KOPT-K1 (cell line): ENCODE measurements at regions not wholly inside any gene's neighbourhood (a gene's known extent, or its start where the extent isn't known, plus 50 kb on each side); places are given as distances from the start of the nearest gene placed in this dataset.

Experiments used
- H3K27ac ChIP-seq: fragments of 200-600 bp; sonication (generic); 2 replicates; pipeline ENCODE4 v1.5.1; 2016; ENCODE audit warnings: antibody characterized with exemption, mild to moderate bottlenecking, low read depth, low read length; ENCODE audit not compliant: poor library complexity, severe bottlenecking
- H3K36me3 ChIP-seq: fragments of 200-600 bp; sonication (generic); 2 replicates; pipeline ENCODE4 v1.5.1; 2017; ENCODE audit warnings: antibody characterized with exemption, mild to moderate bottlenecking, low read length, moderate library complexity; ENCODE audit not compliant: insufficient read depth
- H3K9me3 ChIP-seq: fragments of 200-600 bp; sonication (generic); 2 replicates; pipeline ENCODE4 v1.5.1; 2017; ENCODE audit warnings: antibody characterized with exemption, low read length, mild to moderate bottlenecking; ENCODE audit not compliant: insufficient read depth, poor library complexity, severe bottlenecking

DNA sequence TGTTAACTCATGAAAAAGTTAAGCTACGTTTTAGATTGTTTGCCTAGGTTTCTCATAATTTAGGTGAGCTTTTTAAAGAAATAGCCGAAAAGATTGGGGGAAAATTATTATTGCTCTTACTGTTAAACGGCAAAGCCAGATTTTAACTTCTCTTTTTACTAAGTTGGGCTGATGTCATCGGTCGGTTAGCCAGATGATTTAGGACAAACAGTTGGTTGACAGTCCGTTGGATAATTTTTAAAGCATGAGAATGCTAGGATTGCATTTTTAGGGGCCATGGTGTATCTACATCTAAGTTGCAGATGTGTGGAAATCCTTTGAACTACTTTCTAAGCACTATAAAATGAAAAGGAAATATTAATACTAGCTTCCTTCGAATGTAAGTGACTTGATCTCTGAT is 280.9 kb upstream of the AKR1E2 start:
- Histone ChIP-seq H3K36me3 (no peaks in the 10 kb centered on the region), H3K9me3 (no peaks in the 10 kb centered on the region), H3K27ac (no peak overlapping the region)

DNA sequence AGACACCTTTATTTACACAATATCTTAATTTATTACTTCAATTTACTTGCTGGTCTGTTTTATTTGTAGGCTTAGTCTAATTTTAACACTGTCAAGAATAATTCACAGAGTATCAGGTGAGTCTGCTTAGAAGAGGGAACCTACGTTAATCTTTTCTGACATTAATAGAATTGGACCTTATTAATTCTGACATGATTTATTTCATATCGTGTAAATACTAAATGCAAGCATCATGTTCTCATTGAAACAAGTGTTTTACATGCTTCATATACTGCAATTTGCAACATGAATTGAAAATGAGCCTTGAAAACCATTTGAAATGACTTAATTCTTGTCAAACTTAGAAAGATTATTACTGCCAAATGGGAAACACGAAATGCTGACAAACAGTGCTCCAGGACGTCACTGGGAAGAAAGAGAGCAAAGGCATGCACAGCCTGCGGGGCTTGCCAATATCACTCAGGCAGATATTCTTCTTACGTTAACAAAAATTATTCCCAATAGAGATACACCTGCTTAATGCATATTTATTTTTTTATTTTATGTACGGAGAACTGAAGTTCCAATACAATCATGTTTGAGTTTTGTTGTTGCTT is 282.0 kb upstream of the AKR1E2 start:
- no peak overlapping the region for H3K27ac ChIP-seq
- H3K9me3 ChIP-seq, result no peaks in the 10 kb centered on the region
- no peaks in the 10 kb centered on the region for H3K36me3 ChIP-seq

DNA sequence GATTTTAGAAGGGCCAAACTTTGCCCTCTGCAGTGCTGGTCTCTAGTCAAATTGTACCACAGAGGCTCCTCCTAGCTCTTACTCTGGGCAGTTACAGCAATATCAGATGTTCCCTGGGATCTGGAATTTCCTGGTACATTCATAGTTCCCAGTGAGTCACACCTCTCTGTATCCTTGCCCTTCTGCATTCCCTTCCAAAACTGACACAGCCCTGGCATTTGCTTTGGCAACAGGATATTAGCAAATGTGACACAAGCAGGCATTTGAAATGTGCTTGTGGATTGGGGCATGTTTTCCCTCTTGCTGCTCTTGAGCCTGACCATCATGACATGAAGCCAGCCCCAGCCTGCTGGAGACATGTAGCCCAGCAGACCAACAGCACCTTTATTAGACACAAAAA is 284.7 kb upstream of the AKR1E2 start:
- Histone ChIP-seq H3K36me3 (no peaks in the 10 kb centered on the region), H3K9me3 (no peaks in the 10 kb centered on the region), H3K27ac (no peak overlapping the region)

DNA sequence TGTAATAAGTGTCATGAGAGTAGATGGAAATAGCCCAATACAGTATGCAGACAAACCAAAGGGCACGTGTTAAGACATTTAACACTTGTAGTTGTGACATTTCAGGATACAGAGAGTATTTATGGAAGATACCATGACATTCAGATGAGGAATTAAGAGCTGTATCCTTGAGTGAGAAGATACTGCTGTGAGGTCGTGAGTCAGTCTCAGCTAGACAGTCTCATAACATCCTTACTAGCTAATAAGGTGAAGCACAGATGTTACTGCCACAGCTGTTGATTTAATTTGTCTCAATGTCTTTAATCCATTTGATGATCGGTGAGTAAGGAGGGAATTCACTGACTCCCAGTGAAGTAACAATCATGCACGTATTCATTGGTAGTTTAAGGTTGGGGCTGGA is 288.0 kb upstream of the AKR1E2 start:
- H3K36me3 ChIP-seq, result no peaks in the 10 kb centered on the region
- H3K27ac ChIP-seq, result no peak overlapping the region
- no peaks in the 10 kb centered on the region for H3K9me3 ChIP-seq

DNA sequence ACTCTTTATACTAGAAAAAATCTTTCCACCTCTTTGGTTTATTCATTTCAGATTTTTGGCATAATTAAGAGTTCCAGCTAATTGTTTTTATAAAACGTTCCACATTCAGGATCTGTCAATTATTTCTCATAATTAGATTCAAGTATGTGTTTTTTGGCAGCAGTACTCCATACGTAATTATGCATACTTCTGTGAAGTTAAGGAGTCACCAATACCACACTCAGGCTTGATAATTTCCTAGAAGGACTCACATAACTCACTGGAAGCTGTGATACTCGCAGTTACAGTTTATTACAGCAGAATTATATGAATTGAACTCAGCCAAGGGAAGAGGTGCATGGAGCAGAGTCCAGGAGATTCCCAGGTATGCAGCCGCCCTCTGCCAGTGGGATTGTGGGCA is 290.5 kb upstream of the AKR1E2 start:
- no peaks in the 10 kb centered on the region for H3K36me3 ChIP-seq
- no peak overlapping the region for H3K27ac ChIP-seq
- H3K9me3 ChIP-seq, result no peaks in the 10 kb centered on the region

DNA sequence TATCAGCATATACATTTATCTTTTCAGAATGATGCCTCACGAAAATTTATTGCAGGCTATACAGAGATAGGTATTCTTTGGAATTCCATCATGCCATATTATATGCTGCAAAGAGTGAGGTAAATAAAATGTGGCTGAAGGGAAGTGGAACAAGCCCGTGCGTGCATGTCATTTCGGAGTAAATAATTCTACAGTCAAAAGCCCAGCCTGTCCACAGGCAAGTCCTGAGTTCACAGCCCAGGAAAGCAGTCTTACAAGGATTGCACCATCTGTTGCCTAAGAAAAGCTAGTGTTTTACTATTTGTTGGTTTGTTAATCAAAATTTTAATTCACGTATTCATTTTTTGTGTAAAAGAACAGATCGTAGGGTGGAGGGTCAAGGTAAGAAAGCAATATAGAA is 292.4 kb upstream of the AKR1E2 start:
- Histone ChIP-seq H3K27ac (no peak overlapping the region), H3K9me3 (no peaks in the 10 kb centered on the region), H3K36me3 (no peaks in the 10 kb centered on the region)

DNA sequence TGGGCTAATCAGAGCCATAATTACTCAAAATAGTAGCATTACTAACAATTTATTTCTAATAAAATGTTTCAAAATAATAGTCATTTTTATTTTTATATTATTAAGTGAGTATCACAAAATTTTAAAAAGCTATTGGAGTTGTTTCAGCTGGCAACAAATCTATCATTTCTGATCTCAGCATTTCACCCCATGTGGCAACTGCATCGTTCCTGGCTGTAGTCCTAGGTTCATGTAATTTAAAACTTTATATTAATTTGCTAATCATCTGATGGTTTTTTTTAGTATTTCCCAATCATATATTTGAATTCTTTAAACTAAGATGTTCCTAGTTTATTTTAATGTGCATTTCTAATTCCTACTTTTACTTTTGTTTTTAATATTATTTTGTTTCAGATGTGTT is 293.0 kb upstream of the AKR1E2 start:
- no peaks in the 10 kb centered on the region for H3K36me3 ChIP-seq
- H3K9me3 ChIP-seq, result no peaks in the 10 kb centered on the region
- H3K27ac ChIP-seq, result no peak overlapping the region

DNA sequence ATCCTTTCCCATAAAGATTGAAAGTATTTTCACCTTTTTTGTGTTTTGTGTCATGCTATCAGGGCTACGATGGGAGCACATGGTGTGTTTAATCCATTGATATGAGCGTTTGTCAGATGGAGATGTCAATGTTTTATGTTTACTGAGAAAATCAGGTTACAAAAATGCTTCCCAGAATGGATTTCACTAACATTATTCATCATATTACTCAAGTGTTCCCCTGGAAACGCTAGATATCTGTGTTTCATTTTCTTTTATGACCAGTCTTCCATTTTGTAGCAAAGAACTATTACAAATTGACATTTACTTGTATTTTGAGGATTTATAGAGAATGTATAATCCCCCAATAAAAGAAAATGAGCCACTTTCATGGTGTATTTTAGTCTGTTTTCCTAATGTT is 293.5 kb upstream of the AKR1E2 start:
- H3K36me3 ChIP-seq, result no peaks in the 10 kb centered on the region
- no peaks in the 10 kb centered on the region for H3K9me3 ChIP-seq
- H3K27ac ChIP-seq, result no peak overlapping the region

DNA sequence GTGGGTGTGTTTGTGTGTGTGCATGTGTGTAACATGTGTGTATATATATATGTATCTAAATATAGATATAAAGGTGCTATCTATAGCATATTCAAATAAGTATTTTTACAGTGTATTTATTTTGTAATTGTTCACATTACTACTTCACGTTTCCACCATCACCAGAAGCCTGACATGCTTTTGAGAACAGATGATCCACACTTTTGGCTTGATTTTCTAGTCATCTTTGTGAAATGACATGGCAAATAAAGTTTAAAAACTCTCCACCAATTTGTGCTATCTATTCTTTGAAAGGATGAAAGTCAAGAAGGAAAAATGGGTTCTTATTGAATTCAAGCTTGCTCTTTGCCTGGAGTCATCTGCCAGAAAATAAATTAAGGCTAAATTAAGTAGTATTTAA is 294.0 kb upstream of the AKR1E2 start:
- H3K27ac ChIP-seq, result no peak overlapping the region
- no peaks in the 10 kb centered on the region for H3K36me3 ChIP-seq

DNA sequence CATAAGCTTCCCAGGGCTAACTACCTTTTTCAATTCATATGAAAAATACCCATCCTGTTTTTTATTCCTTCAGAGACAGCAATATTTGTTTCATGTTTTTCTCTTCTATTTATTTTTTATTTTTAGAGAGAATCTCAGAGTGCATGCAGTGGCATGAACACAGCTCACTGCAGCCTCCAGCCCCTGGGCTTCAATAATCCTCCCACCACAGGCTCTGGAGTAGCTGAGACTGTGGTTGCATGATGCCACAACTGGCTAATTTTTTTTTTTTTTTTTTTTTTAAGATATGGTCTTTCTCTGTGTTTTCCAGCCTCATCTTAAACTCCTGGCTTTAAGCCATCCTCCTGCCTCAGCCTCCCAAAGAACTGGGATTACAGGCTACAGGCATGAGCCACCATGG is 296.7 kb upstream of the AKR1E2 start:
- H3K27ac ChIP-seq, result no peak overlapping the region
- no peaks in the 10 kb centered on the region for H3K9me3 ChIP-seq
- H3K36me3 ChIP-seq, result no peaks in the 10 kb centered on the region

More for the DNA sequence above, 294.0 kb upstream of the AKR1E2 start:
- no peaks in the 10 kb centered on the region for H3K9me3 ChIP-seq

DNA sequence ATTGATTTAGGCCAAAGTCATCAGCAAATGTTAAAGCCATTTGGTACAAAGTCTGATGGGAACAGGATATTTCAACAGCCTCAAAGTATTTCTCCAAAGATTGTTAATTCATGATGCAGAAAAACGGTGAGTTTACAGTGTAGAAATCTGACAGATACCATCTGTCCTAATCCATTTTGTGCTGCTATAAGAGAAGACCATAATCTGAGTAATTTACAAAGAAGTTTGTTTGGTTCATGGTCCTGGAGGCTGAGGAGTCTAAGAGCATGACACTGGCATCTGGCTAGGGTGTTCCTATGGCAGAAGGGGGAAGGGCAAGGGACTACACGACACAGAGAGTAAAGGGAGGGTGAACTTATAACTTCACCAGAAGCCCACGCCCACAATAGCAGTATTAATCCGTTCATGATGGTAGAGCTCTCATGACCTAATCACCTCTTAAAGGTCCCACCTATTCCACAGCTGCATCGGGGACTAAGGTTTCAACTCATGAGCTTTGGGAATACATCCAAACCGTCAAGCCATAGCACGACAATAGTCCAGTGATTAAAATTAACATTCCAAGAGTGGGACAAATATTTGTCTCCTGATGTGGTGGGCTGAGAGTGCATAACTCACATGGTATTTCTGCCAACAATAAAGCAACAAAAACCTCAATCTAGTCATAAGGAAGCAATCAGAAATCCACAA is 298.6 kb upstream of the AKR1E2 start:
- H3K27ac ChIP-seq, result no peak overlapping the region
- no peaks in the 10 kb centered on the region for H3K36me3 ChIP-seq
- no peaks in the 10 kb centered on the region for H3K9me3 ChIP-seq

DNA sequence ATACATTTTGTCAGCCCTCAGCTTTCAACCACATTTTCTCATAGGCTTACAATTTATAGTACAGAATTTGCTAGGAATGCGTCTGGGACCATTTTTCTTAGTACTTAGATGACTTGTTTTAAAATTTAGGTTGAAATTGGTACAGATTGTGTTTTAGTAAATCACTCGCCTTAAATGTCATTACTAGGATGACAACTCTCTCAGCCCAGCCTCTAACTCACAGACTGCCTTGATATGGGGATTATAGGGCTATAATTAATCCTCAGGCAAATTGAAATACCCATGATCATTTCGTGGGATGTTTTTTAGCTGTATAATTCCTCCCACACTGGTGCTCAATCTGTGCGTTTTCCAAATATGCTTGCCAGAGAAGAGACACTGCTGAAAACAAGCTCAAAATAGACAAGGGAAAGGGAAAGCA is 299.7 kb upstream of the AKR1E2 start:
- H3K9me3 ChIP-seq, result no peaks in the 10 kb centered on the region
- H3K27ac ChIP-seq, result no peak overlapping the region
- H3K36me3 ChIP-seq, result no peaks in the 10 kb centered on the region

DNA sequence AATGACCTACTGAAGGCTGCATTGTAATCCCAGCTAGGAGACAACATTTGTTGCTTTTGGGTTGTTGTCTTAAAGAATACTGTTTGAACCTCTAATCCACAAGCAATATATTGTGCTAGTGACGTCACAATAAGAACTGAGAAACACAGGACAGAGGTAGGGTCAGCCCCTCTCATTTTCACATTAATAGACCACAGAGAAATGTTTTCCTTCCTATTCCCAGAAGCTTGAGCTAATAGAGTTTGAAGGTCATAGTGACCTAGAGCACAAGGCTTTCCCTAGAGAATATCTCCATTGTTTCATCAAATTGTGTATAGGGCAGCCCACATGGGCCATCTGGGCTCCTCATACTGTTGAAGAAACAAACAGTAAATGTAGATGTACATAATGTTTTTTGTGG is 300.9 kb upstream of the AKR1E2 start:
- Histone ChIP-seq H3K36me3 (no peaks in the 10 kb centered on the region), H3K9me3 (no peaks in the 10 kb centered on the region), H3K27ac (no peak overlapping the region)

DNA sequence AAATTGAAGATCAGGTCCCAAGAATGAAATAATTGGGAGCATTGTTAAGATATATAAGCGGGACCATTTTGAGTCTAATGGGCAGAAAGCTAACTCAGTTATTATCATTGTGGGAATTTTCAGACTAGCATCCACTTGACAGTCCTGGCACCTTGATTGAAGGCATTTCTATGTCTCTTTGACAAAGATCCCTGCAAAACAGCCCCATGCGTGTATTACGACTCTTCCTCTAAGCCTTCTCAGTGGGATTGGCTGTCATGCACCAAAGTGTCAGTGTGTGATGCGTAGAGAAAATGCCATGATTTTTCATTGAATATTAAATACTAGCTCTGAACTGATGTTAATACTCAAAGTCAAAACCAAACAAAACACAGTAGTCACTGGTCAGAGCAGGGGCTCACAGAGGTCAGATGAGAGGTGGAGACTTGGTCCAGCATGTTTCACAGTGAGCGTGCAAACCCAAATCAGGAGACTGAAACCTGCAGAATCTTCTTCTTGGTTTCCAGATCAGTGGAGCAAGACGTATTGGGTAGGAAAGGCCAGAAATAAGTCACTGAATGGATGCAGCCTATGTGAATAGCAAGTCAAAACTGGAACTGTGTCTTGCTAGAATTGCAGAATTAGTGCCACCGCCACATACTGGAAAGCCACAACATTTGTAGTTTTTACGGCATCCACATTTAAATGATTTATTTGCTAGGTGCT is 303.6 kb upstream of the AKR1E2 start:
- Histone ChIP-seq H3K27ac (no peak overlapping the region), H3K9me3 (no peaks in the 10 kb centered on the region), H3K36me3 (no peaks in the 10 kb centered on the region)

DNA sequence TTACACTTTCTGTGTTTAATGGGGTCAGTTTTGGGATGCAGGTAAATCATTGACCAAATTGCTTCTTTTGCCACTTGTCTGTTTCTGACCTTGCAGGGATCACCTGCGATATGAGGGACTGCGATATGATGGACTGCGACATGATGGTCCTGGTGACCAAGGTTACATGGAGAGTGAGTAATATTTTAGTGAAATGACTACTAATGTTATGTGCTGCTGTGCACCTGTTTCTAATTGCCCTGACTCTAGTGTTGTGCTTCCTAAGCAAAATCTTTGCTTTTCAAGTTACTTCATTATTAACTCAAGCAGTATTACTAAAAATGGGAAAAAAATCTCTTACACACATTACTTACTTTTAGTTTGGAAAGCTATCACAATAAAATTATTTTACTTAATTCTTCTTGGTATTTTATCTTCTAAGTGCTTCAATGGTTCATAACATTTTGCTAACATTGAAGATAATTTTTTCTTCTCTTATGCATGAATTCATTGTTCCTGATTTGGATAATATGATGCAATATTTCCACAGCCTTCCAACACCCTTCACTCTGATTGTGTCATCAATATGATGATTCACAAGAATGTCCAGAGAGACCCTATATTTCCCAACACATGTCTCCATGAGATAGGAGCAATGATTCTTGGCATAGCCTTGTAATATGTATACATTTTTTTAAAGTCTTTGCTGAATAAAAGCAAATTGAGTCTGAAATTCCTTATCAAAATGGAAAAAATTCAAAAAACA is 306.2 kb upstream of the AKR1E2 start:
- Histone ChIP-seq H3K9me3 (no peaks in the 10 kb centered on the region), H3K36me3 (no peaks in the 10 kb centered on the region)

More for the DNA sequence above, 306.2 kb upstream of the AKR1E2 start:
- H3K27ac ChIP-seq, result no peak overlapping the region
